ENCODE measurements at regions not wholly inside any gene's neighbourhood (a gene's known extent, or its start where the extent isn't known, plus 50 kb on each side); places are given as distances from the start of the nearest gene placed in this dataset.
"Not testable (repeated sequence)": the region's sequence is repeated elsewhere in the genome, so short reads cannot be mapped to it uniquely, and the experiment has no call there.

GRCh38 chr6:94213226-94213625, 793.9 kb upstream of the EPHA7 start:
- FAIRE-seq: no peak

- no peak for FAIRE-seq
These were observed 777.5 kb upstream of the EPHA7 start for GRCh38 chr6:94196891-94197290.

- FAIRE-seq: no peak
These were observed 770.7 kb upstream of the EPHA7 start for GRCh38 chr6:94190030-94190429.

DNA sequence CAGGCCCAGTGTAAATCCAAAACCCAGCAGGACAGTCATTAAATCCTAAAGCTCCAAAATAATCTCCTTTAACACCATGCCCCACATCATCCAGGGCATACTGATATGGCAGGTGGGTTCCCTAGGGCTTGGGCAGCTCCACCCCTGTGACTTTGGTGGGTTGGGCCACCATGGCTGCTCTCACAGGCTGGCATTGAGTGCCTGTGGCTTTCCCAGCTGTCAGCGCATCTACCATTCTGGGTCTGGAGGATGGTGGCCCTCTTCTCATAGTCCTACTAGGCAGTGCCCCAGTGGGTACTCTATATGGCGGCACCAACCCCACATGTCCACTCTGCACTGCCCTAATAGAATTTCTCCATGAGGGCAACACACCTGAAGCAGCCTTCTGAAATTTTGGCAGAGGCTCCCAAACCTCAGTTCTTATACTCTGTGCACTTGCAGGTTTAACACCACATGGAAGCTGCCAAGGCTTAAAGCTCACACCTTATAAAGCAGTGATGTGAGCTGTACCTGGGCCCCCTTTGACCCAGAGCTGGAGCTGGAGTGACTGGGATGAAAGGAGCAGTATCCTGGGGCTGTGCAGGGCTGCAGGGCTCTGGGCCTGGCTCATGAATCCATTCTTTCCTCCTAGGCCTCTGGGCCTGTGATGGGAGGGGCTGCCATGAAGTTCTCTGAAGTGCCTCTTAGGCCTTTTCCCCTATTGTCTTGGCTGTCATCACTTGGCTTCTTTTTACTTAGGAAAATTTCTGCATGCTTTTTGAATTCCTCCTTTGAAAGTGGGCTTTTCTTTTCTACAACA, 765.5 kb upstream of the EPHA7 start:
- no peak for FAIRE-seq

DNA sequence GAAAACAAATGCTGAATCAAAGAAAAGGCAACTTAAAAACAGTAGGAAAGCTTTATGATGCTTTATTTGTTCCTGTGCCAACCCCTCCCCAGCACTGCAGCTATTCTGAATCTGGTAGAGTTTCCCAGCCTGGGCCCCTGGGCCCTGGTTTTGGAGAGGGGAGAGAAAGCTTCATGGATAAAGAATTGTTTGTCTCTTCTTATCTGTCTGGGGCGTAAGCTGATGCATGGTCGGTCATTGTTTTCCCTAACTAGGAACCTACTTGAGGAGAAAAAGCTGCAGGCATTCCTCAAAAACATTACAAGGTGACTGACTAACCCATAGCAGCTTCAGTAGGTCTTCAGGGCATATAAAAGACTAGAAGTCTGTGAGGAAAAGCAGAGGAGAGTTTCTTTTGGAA, 758.1 kb upstream of the EPHA7 start:
- no peak for FAIRE-seq

DNA sequence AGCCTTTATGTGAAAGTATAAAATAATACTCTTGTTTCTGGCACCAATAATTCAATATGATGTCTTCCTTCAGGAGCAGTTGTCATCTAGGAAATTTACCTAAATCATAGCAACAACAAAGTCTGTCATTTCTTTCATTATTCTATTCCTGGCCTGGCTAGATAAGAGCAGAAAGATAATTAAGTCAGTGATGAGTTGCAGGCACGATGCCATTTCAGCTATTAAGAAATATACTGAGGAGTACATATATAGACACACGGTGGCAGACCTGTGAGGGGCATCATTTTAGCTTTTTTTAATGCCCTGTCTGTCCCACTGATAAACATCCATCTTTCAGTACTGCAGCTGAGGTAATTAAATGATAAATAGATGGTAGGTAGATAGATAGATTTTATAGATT, 756.1 kb upstream of the EPHA7 start:
- no peak for FAIRE-seq

GRCh38 chr6:94163877-94164276, 744.5 kb upstream of the EPHA7 start:
- FAIRE-seq: no peak

DNA sequence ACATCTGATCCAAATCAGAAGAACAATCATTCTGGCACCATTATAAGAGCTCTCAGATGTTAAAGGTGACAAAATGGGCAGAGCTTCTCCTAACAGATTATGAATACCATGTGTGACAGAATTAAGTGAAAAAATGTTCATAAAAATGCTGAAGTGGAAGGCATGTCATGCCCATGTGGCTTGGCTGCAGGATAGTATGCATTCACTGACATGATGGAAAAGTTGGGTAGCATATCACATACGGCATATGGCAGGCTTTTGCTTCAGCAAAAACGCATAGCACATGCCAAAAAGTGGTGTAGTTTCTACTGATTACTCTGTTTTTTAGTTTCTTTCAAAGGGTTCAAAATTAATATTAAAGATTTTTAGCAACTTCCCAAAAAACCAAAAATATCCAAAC, 731.5 kb upstream of the EPHA7 start:
- FAIRE-seq: no peak

DNA sequence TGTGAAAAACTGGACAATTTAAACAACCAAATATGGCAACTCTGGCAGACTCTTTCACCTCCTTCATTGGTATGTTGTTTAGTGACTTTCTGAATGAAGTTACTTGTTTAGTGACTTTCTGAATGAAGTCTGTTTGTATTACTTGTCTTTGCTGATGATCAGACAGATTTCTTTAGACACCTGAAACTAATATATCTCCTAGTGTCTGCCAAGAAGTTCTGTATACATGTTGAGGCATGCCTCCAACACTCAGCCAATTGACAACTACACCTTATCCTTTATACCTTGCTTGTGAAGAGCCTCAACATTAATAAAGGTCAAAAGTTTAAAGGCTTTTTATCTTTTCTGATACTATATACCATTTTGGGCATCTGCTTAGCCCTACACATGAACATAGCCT, 725.4 kb upstream of the EPHA7 start:
- FAIRE-seq: no peak

GRCh38 chr6:94137178-94137577, 717.8 kb upstream of the EPHA7 start:
- not testable (repeated sequence) for FAIRE-seq

DNA sequence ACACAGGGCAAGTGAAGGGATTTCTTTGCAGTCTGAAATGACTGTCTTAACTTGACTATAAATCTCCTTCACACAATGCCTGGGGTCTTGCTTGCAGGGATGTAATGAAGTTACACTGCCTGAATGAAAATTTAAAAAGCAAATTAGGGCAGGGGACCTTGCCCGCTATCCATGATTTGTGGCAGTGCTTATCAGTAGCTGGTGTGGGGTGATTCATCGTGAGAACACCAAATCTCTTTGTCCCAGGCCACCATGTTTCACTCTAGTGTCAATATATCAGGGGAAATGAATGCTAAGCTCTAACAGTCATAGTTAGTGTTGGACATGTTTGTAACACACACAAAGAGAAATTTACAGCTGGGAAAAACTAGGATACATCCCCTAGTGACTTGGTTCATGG, 713.7 kb upstream of the EPHA7 start:
- FAIRE-seq: no peak

GRCh38 chr6:94131271-94131670, 711.9 kb upstream of the EPHA7 start:
- no peak for FAIRE-seq

GRCh38 chr6:94130478-94130877, 711.1 kb upstream of the EPHA7 start:
- FAIRE-seq: no peak

- no peak for FAIRE-seq
These were observed 710.6 kb upstream of the EPHA7 start for GRCh38 chr6:94129926-94130325.

DNA sequence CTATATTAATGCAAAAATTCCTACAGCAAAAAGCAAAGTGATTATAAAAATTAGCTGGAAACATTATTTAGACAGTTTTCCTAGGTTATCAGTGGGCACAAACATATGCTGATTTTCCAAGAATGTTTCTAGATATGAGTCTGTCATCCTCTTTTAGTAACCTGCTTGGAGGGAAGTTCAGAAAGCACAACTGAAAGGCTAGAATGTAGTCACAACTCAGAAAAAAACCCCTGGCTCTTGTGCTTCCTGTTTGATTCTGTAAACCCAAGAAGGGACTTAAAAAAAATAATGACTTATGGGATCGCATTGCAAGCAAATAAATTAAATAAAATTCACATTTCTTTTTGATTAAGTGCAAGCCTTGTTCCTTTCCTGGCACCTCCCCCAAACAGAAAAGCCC, 708.4 kb upstream of the EPHA7 start:
- no peak for FAIRE-seq

GRCh38 chr6:94124333-94124732, 705.0 kb upstream of the EPHA7 start:
- FAIRE-seq: no peak

DNA sequence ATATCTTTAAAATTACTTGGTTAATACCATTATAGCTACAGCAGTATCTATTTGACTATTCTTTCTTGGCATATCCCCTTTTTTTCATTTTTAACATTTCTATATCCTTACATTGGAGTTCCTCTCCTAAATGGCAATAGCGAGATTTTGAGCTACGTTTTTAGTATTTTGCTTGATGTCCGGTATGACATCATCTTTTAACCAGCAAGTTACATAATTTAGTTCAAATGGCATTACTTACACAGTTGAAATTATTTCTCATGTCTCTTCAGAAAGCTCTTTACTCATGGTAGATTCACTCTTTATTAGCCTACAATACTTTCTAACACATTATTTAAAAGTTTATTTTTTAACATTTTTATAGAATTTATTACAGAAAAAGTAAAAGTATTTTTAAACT, 701.7 kb upstream of the EPHA7 start:
- FAIRE-seq: no peak

GRCh38 chr6:94099072-94099471, 679.7 kb upstream of the EPHA7 start:
- no peak for FAIRE-seq

DNA sequence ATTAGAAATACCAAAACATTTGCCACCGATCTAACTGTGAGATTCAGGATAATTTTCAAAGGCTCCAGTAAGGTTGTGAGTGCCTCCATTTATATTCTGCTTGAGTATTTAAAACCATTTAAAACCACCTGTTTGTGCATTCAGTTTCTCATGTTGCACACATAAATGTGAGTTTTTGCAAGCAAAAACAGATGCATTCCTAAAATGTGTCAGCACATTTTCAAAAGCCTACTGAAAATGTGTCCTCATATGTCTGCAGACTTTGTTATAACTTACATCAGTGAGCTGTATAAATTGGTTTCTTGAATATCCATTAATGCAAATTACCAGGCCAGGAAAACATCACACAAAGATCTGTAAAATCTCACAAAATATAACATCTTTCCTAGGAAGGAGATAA, 676.6 kb upstream of the EPHA7 start:
- FAIRE-seq: no peak

GRCh38 chr6:94089941-94090340, 670.6 kb upstream of the EPHA7 start:
- FAIRE-seq: no peak

DNA sequence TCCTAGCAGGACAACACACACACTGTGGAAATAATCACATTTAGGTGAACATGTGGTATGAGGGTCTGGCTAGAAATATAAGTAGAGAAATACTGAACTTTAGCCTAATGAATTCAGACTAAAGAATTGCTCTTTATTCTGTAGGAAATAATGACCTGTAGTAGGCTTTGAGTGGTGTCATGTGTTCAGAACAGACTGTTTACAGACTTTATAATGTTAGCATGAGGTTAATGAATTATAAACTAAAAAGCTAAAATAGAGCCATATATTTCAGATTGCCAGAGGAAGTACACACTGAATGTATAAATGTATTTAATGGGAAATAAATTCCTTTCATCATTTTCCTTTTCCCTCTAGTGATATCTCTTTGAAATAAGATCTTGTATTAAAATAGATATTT, 669.5 kb upstream of the EPHA7 start:
- FAIRE-seq: no peak

DNA sequence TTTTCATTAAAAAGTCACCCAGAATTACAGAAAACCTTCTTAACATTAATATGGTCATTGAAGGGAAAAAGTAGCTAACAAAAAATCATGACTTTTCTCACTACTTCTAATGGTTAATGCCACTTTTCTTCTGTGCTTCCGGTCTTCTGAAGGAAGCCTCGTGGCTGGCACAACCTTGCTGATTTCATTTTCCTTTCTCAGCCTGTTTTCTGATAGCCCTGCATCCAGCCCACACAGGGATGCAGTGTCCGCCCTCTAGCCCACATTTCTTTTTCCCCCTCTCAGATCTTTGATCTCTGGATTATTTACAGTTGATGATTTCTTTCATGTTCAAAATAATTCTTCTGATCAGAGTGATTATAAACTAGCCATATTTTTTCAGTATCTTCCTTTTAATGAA, 655.4 kb upstream of the EPHA7 start:
- FAIRE-seq: no peak

- FAIRE-seq: peak; percentile 38
These were observed 652.5 kb upstream of the EPHA7 start for GRCh38 chr6:94071835-94072234.

- FAIRE-seq: no peak
These were observed 646.5 kb upstream of the EPHA7 start for GRCh38 chr6:94065707-94066337.

- FAIRE-seq: no peak
These were observed 633.4 kb upstream of the EPHA7 start for GRCh38 chr6:94052749-94053148.
